GM12873 (cell line): ENCODE measurements at regions not wholly inside any gene's neighbourhood (a gene's known extent, or its start where the extent isn't known, plus 50 kb on each side); places are given as distances from the start of the nearest gene placed in this dataset.

Experiments
- TF ChIP-seq, protein P1 (sequence below): IDR thresholded peaks from 2 replicates; pipeline ENCODE4 v1.5.1; 2012; ENCODE audit warnings: low read depth, mild to moderate bottlenecking, moderate library complexity, low read length, control low read depth; ENCODE audit not compliant: insufficient read depth; ENCODE audit errors: missing control alignments

GRCh38 chr2:51579412-51579811 lies 547.5 kb upstream of the NRXN1 start:
- TF ChIP-seq, protein P1, sequence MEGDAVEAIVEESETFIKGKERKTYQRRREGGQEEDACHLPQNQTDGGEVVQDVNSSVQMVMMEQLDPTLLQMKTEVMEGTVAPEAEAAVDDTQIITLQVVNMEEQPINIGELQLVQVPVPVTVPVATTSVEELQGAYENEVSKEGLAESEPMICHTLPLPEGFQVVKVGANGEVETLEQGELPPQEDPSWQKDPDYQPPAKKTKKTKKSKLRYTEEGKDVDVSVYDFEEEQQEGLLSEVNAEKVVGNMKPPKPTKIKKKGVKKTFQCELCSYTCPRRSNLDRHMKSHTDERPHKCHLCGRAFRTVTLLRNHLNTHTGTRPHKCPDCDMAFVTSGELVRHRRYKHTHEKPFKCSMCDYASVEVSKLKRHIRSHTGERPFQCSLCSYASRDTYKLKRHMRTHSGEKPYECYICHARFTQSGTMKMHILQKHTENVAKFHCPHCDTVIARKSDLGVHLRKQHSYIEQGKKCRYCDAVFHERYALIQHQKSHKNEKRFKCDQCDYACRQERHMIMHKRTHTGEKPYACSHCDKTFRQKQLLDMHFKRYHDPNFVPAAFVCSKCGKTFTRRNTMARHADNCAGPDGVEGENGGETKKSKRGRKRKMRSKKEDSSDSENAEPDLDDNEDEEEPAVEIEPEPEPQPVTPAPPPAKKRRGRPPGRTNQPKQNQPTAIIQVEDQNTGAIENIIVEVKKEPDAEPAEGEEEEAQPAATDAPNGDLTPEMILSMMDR: no peak

- TF ChIP-seq, protein P1: no peak
Observed at GRCh38 chr2:51575181-51575580, 543.2 kb upstream of the NRXN1 start.

DNA sequence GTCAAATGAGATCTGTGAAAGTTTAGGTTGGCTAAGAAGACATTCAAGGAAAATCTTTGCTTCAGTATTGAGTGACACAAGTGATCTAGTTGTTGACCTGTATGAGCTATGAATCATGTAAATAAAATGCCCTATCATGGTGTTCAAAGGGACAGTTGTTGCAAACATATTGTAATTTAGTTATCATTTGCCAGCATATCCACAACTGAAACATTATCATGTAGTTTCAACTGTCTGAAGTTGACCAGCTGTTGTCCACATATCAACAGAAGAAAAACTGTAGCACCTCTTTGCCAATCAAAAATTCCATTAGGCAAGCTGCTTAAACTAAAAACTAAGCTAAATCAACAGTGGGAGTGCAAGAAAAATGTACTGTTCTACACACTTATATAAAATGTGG lies 527.1 kb upstream of the NRXN1 start:
- TF ChIP-seq, protein P1: no peak

GRCh38 chr2:51553476-51553875 lies 521.5 kb upstream of the NRXN1 start:
- TF ChIP-seq, protein P1: no peak

DNA sequence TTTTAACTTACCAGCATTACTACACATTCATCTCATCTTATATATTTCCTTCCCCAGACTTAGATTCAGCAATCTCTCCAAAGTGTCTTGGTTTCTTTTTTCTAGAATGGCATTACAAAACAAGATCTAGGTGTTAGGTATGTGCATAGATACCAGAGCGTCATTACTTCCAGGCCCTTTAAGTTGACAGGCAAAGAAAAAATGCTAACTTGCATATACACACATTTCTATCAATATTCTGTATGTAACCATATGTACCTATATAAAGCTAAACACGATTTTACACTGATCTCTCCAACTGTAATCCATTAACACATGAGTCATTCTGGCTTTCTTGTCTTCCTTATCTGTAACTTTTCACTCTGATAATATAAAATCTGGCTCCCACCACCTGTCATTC lies 503.8 kb upstream of the NRXN1 start:
- TF ChIP-seq, protein P1: no peak

DNA sequence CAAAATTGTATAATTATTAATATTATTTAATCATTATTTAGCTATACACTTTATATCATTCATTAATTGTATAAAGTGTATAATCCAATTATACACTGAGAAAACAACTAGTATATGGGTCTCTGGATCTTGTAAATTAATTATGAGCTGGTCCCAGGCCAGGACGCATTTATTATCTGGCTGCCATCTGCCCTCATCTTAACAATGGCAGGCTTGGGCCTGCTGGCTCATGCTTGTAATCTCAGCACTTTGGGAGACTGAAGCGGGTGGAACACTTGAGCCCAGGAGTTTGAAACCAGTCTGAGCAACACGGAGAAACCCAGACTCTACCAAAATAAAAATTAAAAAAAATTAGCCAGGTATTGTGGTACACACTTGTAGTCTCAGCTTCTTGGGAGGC lies 502.2 kb upstream of the NRXN1 start:
- TF ChIP-seq, protein P1: no peak

DNA sequence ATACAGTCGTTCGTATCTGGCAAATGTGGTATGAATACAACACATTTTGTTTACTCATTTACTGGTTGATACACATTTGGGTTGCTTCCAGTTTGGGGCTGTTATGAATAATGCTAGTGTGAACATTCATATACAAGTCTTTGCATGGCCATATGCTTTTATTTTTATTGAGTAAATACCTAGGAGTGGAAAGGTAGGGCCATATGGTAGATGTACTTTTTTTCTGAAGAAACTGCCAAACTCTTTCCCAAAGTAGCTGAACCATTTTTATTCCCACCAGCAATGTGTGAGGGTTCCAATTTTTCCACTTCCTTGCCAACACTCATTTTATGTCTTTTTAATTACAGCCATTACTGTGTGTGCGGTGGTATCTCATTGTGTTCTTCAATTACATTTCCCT lies 496.2 kb upstream of the NRXN1 start:
- TF ChIP-seq, protein P1: no peak
